HepG2 (cell line): ENCODE measurements at regions not wholly inside any gene's neighbourhood (a gene's known extent, or its start where the extent isn't known, plus 50 kb on each side); places are given as distances from the start of the nearest gene placed in this dataset.

Experiments used
- ATAC-seq: fragments of 200-7000 bp; cut with Tn5 transposase; 3 replicates; pipeline ENCODE4 v1.9.1; 2020; ENCODE audit warnings: mild to moderate bottlenecking, moderate library complexity
- BruUV-seq: library from RNA; stranded (reverse); fragments of 400-500 nt; replicated peaks from 2 replicates; lab custom pipeline; 2021; lab: Mats Ljungman, UMichigan
- CTCF ChIA-PET: fragments of 300-600 bp; formaldehyde crosslinking; extraction: SDS; loops from one replicate; lab custom pipeline; 2021; ENCODE audit warnings: low total read pairs, inconsistent platforms, low intra/inter-chr PET ratio; lab: Yijun Ruan, JAX
- POLR2A ChIA-PET: fragments of 350-600 bp; sonication (Branson Sonifier 250); formaldehyde crosslinking; loops from one replicate; lab custom pipeline; 2020; ENCODE audit warnings: antibody characterized with exemption, inconsistent platforms; lab: Yijun Ruan, JAX
- DNase-seq: peaks from one replicate; pipeline ENCODE4 v3.0.0-alpha.2; 2015; ENCODE audit warnings: low spot score
- FAIRE-seq: peaks from 3 replicates; lab custom pipeline; 2011; peaks lifted over from hg19 to GRCh38; lab: Jason Lieb, UNC
- H2AFZ ChIP-seq: one replicate; pipeline ENCODE4 v1.6.1; 2011; ENCODE audit warnings: low read length, inconsistent platforms
- H3K27ac ChIP-seq: fragments of 300-600 bp; 3 replicates; pipeline ENCODE4 v1.8.0; 2011; ENCODE audit warnings: mixed run types, mild to moderate bottlenecking, mixed read lengths, low read length, inconsistent platforms; ENCODE audit not compliant: insufficient read depth; ENCODE audit errors: extremely low read length
- H3K27me3 ChIP-seq, 2 experiments: fragments of 200-600 bp in 1 of 2; 2 replicates in 1 of 2; 3 replicates in 1 of 2; pipeline versions ENCODE4 v1.6.0 to v1.8.0; 2011; ENCODE audit warnings: low read length in 2 of 2, mild to moderate bottlenecking in 2 of 2, moderate library complexity in 2 of 2, inconsistent platforms in 1 of 2; ENCODE audit not compliant: insufficient read depth in 2 of 2, control insufficient read depth in 1 of 2
- H3K36me3 ChIP-seq, 2 experiments: fragments of 200-600 bp in 1 of 2; replicated peaks in 1 of 2; 2 replicates in 1 of 2; 3 replicates in 1 of 2; pipeline versions ENCODE4 v1.5.1 to v1.8.0; 2011; ENCODE audit warnings: low read length in 2 of 2, inconsistent platforms in 1 of 2; ENCODE audit not compliant: insufficient read depth in 2 of 2, control insufficient read depth in 1 of 2
- H3K4me1 ChIP-seq: 2 replicates; pipeline ENCODE4 v1.5.1; 2012; ENCODE audit warnings: low read length, inconsistent platforms; ENCODE audit not compliant: insufficient read depth
- H3K4me2 ChIP-seq: 2 replicates; pipeline ENCODE4 v1.6.0; 2011; ENCODE audit warnings: low read depth, low read length, inconsistent platforms
- H3K4me3 ChIP-seq, 3 experiments: fragments of 200-600 bp in 1 of 3; sonication (generic), shearing (Covaris generic) in 1 of 3; replicated peaks in 1 of 3; 2 replicates each; pipeline ENCODE4 v1.5.1; 2011 to 2016; ENCODE audit warnings: low read length in 3 of 3, inconsistent platforms in 2 of 3, low read depth in 2 of 3, mild to moderate bottlenecking in 2 of 3, control low read depth in 1 of 3, mixed read lengths in 1 of 3; ENCODE audit not compliant: insufficient read depth in 1 of 3
- H3K79me2 ChIP-seq: one replicate; pipeline ENCODE4 v1.6.1; 2011; ENCODE audit warnings: low read length, inconsistent platforms; ENCODE audit not compliant: insufficient read depth
- H3K9ac ChIP-seq: 2 replicates; pipeline ENCODE4 v1.6.0; 2011; ENCODE audit warnings: mild to moderate bottlenecking, low read depth, low read length, inconsistent platforms; ENCODE audit not compliant: insufficient read depth
- H3K9me3 ChIP-seq: 2 replicates; pipeline ENCODE4 v1.5.1; 2012; ENCODE audit warnings: mild to moderate bottlenecking, low read length
- H4K20me1 ChIP-seq: 2 replicates; pipeline ENCODE4 v1.6.0; 2011; ENCODE audit warnings: inconsistent platforms, mild to moderate bottlenecking, low read length, moderate library complexity; ENCODE audit not compliant: insufficient read depth
- SMARCC2 ChIP-seq: fragments of 450-650 bp; IDR thresholded peaks from 2 replicates; pipeline ENCODE4 v1.6.1; 2017; ENCODE audit warnings: antibody characterized with exemption, mild to moderate bottlenecking
- SNAPC2 ChIP-seq: sonication (generic); formaldehyde crosslinking; IDR thresholded peaks from 2 replicates; pipeline ENCODE4 v1.8.1; 2022; ENCODE audit warnings: mild to moderate bottlenecking, missing genetic modification reagents
- TEAD3 ChIP-seq: optimal IDR thresholded peaks from 2 replicates; pipeline ENCODE3; 2016; ENCODE audit warnings: borderline replicate concordance
- TOPORS ChIP-seq: sonication (generic); formaldehyde crosslinking; IDR thresholded peaks from 2 replicates; pipeline ENCODE4 v1.8.0; 2023; ENCODE audit warnings: mild to moderate bottlenecking, missing genetic modification reagents
- ZBTB3 ChIP-seq: sonication (generic); formaldehyde crosslinking; IDR thresholded peaks from 2 replicates; pipeline ENCODE4 v1.4.0; 2020; ENCODE audit warnings: low read depth, mild to moderate bottlenecking, moderate library complexity, missing genetic modification reagents, borderline replicate concordance
- ZIK1 ChIP-seq: sonication (generic); formaldehyde crosslinking; IDR thresholded peaks from 2 replicates; pipeline ENCODE4 v1.5.0; 2020; ENCODE audit warnings: mild to moderate bottlenecking, low read depth, missing genetic modification reagents, borderline replicate concordance
- ZNF460 ChIP-seq: sonication (generic); formaldehyde crosslinking; IDR thresholded peaks from 2 replicates; pipeline ENCODE4 v1.5.1; 2020; ENCODE audit warnings: missing genetic modification reagents, mild to moderate bottlenecking, borderline replicate concordance
- ZNF496 ChIP-seq: sonication (generic); formaldehyde crosslinking; IDR thresholded peaks from 2 replicates; pipeline ENCODE4 v1.8.1; 2023; ENCODE audit warnings: mild to moderate bottlenecking, moderate library complexity, missing genetic modification reagents; ENCODE audit not compliant: insufficient replicate concordance
- ZNF513 ChIP-seq: sonication (generic); formaldehyde crosslinking; conservative IDR thresholded peaks from 2 replicates; pipeline ENCODE4 v1.5.0; 2020; ENCODE audit warnings: missing genetic modification reagents
- WGBS: methylation state at CpG from one replicate; pipeline ENCODE4 v1.1.6; 2017; ENCODE audit warnings: low lambda C conversion rate; 5-methylcytosine and 5-hydroxymethylcytosine counted together
- in situ Hi-C: cut with HindIII; loops from 2 replicates; pipeline ENCODE4 v1.10.0; 2017; ENCODE audit warnings: low pct_unique_long_range_greater_than_20kb; ENCODE audit not compliant: extremely low pct_ligation_motif_present
- intact Hi-C: fragments of 100-400 bp; cut with micrococcal nuclease; formaldehyde crosslinking; loops from one replicate; pipeline ENCODE4 v1.10.0; 2022; ENCODE audit not compliant: unreplicated experiment

GRCh38 chr4:28443801-28444412 lies 1583.3 kb downstream of the STIM2 start:
- no peak for ATAC-seq

GRCh38 chr4:28444886-28445496 lies 1584.3 kb downstream of the STIM2 start:
- no TSS peak for BruUV-seq
- H3K9ac ChIP-seq = no peak overlapping the region
- intact Hi-C loops = no loop called here
- POLR2A ChIA-PET = no interaction called here
- FAIRE-seq (no peak), ATAC-seq (no peak), DNase-seq (no peak)
- in situ Hi-C loops = no loop called here
- no peaks in the 10 kb centered on the region for H4K20me1 ChIP-seq
- no peaks in the 10 kb centered on the region for H3K36me3 ChIP-seq
- no peaks in the 10 kb centered on the region for H3K4me1 ChIP-seq
- H3K9me3 ChIP-seq = peaks cover 71% of the 10 kb centered on the region
- 4% methylated on average over 3 of the region's 3 CpGs for WGBS
- no peak overlapping the region for H3K4me3 ChIP-seq
- TF ChIP-seq ZNF513 (CRISPR knock-in tag) (no peak), TOPORS (no peak), ZNF496 (CRISPR knock-in tag) (no peak), ZBTB3 (CRISPR knock-in tag) (no peak), ZIK1 (CRISPR knock-in tag) (no peak), SNAPC2 (CRISPR knock-in tag) (no peak), ZNF460 (CRISPR knock-in tag) (no peak)
- CTCF ChIA-PET = no interaction called here
- H2AFZ ChIP-seq = no peak overlapping the region
- no peaks in the 10 kb centered on the region for H3K27me3 ChIP-seq
- H3K79me2 ChIP-seq = no peaks in the 10 kb centered on the region
- H3K4me2 ChIP-seq = no peak overlapping the region
- H3K27ac ChIP-seq = no peak overlapping the region

More at GRCh38 chr4:28443801-28444412, 1583.3 kb downstream of the STIM2 start:
- H3K4me2 ChIP-seq = no peak overlapping the region
- no peak overlapping the region for H3K9ac ChIP-seq
- H4K20me1 ChIP-seq = no peaks in the 10 kb centered on the region
- H3K4me3 ChIP-seq = no peak overlapping the region
- peaks cover 69% of the 10 kb centered on the region for H3K9me3 ChIP-seq
- CTCF ChIA-PET = no interaction called here
- no peak for TF ChIP-seq TEAD3 (CRISPR knock-in tag)
- no peak for TF ChIP-seq SMARCC2
- TF ChIP-seq, all 625 proteins: peak for 0
- 9% methylated on average over 7 of the region's 7 CpGs for WGBS
- BruUV-seq = no TSS peak
- no peaks in the 10 kb centered on the region for H3K27me3 ChIP-seq
- DNase-seq (no peak), FAIRE-seq (no peak)
- H3K27ac ChIP-seq = no peak overlapping the region
- in situ Hi-C loops = no loop called here
- no peaks in the 10 kb centered on the region for H3K79me2 ChIP-seq
- H2AFZ ChIP-seq = no peak overlapping the region
- no peaks in the 10 kb centered on the region for H3K36me3 ChIP-seq
- H3K4me1 ChIP-seq = no peaks in the 10 kb centered on the region
- POLR2A ChIA-PET = no interaction called here
- intact Hi-C loops = no loop called here
